Sigmoid colon (tissue), 6 donors: ENCODE measurements at regions not wholly inside any gene's neighbourhood (a gene's known extent, or its start where the extent isn't known, plus 50 kb on each side); places are given as distances from the start of the nearest gene placed in this dataset.

Source experiments
- DNase-seq: peaks from one replicate; pipeline ENCODE4 v3.0.0-alpha.2; 2019
- H3K27ac ChIP-seq, 4 donors: fragments of 200-600 bp; sonication (generic); one replicate each; pipeline ENCODE4 v1.5.1; 2016 to 2019; ENCODE audit warnings: mild to moderate bottlenecking in 1 of 4
- H3K27me3 ChIP-seq, 3 donors: fragments of 200-600 bp; sonication (generic); one replicate each; pipeline ENCODE4 v1.5.1; 2019; ENCODE audit warnings: mild to moderate bottlenecking in 1 of 3
- H3K36me3 ChIP-seq, 4 donors: fragments of 200-600 bp; sonication (generic); one replicate each; pipeline ENCODE4 v1.5.1; 2016 to 2019
- H3K4me1 ChIP-seq, 4 donors: fragments of 200-600 bp; sonication (generic); one replicate each; pipeline ENCODE4 v1.5.1; 2017 to 2019
- H3K4me3 ChIP-seq, 4 donors: fragments of 200-600 bp; sonication (generic); one replicate each; pipeline ENCODE4 v1.5.1; 2017 to 2019; ENCODE audit warnings: mild to moderate bottlenecking in 2 of 4, moderate library complexity in 1 of 4
- H3K9me3 ChIP-seq, 4 donors: fragments of 200-600 bp in 3 of 4; sonication (generic) in 3 of 4; one replicate each; pipeline versions ENCODE4 v1.5.1 to v1.6.1; 2013 to 2019
- EP300 ChIP-seq, 4 donors: sonication (generic); formaldehyde crosslinking; IDR thresholded peaks; one replicate each; pipeline ENCODE4 v1.6.1; 2017; ENCODE audit warnings: antibody characterized with exemption in 4 of 4
- POLR2A ChIP-seq, 2 donors: fragments of 450-650 bp; IDR thresholded peaks; one replicate each; pipeline ENCODE4 v1.6.1; 2016; ENCODE audit warnings: antibody characterized with exemption in 2 of 2, mild to moderate bottlenecking in 2 of 2, moderate library complexity in 2 of 2
- POLR2AphosphoS5 ChIP-seq, 4 donors: sonication (generic); formaldehyde crosslinking; IDR thresholded peaks; one replicate each; pipeline ENCODE4 v1.6.1; 2017; ENCODE audit warnings: antibody characterized with exemption in 4 of 4
- WGBS, 2 donors: extraction: QIAGEN DNeasy Blood & Tissue Kit; methylation state at CpG; one replicate each; pipeline ENCODE4 v1.1.7; 2013; 5-methylcytosine and 5-hydroxymethylcytosine counted together
- intact Hi-C: fragments of 100-400 bp; cut with DNase I; formaldehyde crosslinking; loops from one replicate; pipeline ENCODE4 v1.15.1; 2023
- TF ChIP-seq, protein P1 (sequence below), 4 experiments: fragments of 450-650 bp in 3 of 4; fragments of 200-600 bp in 1 of 4; IDR thresholded peaks; one replicate each; pipeline ENCODE4 v1.5.1; 2016 to 2019; ENCODE audit warnings: antibody characterized with exemption in 4 of 4, mild to moderate bottlenecking in 3 of 4, moderate library complexity in 2 of 4
- donor health status: healthy with polysubstance abuse.
- donor health status: healthy.

DNA sequence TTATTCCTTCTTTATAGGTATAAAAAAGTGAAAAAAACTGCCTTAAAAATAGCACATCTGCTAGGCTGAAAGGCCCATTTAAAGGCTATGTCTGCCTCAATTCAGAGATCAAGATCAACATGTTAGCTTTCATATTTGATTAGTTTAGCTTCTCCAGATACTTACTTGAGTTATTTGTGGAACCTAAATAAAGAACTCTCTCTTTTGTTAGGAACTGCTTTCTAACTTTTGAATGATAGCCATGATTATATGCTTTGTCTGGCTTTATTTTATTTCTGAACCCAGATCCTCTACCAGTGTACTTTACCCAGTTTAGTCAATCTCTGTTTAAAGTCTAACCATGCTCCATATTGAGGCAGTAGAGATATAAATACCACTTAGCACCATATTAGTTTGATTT lies 515.5 kb upstream of the SEMA3D start:
- DNase-seq = no peak
- H3K27ac ChIP-seq = no peak overlapping the region
- intact Hi-C loops = no loop called here
- no peaks in the 10 kb centered on the region for H3K9me3 ChIP-seq
- H3K4me3 ChIP-seq = no peak overlapping the region
- no peak for TF ChIP-seq EP300 (IDR thresholded peaks at IDR 0.05)
- no peaks in the 10 kb centered on the region for H3K36me3 ChIP-seq
- H3K4me1 ChIP-seq = no peaks in the 10 kb centered on the region
- H3K27me3 ChIP-seq = no peaks in the 10 kb centered on the region

DNA sequence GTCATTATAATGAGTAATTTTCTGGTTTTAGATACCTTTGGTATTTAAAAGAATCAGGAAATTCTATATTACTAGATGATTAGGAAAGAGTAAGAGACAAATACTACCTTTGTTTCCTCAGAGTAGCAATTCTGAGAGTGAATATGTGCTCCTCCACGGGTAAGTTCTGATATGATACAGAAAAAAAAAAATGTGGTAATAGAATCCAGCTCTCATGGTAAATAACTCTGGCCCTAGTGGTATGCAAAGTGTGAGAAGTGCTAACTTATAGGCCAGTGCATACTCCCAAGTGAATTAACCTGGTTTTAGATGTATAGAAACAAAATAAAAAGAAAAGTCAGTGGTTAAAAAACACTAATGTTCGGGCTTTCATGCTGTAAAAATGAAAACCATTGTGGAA lies 512.6 kb upstream of the SEMA3D start:
- Histone ChIP-seq H3K36me3 (no peaks in the 10 kb centered on the region), H3K4me1 (peaks cover 0 to 5% (median 0%) of the 10 kb centered on the region in 4 donors), H3K27ac (no peak overlapping the region), H3K9me3 (no peaks in the 10 kb centered on the region), H3K27me3 (no peaks in the 10 kb centered on the region), H3K4me3 (no peak overlapping the region)
- 65 to 87% methylated on average over 2 of the region's 2 CpGs for WGBS, 2 donors
- TF ChIP-seq, protein P1, sequence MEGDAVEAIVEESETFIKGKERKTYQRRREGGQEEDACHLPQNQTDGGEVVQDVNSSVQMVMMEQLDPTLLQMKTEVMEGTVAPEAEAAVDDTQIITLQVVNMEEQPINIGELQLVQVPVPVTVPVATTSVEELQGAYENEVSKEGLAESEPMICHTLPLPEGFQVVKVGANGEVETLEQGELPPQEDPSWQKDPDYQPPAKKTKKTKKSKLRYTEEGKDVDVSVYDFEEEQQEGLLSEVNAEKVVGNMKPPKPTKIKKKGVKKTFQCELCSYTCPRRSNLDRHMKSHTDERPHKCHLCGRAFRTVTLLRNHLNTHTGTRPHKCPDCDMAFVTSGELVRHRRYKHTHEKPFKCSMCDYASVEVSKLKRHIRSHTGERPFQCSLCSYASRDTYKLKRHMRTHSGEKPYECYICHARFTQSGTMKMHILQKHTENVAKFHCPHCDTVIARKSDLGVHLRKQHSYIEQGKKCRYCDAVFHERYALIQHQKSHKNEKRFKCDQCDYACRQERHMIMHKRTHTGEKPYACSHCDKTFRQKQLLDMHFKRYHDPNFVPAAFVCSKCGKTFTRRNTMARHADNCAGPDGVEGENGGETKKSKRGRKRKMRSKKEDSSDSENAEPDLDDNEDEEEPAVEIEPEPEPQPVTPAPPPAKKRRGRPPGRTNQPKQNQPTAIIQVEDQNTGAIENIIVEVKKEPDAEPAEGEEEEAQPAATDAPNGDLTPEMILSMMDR (IDR thresholded peaks at IDR 0.05) = no peak
- TF ChIP-seq POLR2A (IDR thresholded peaks at IDR 0.05) (no peak), EP300 (IDR thresholded peaks at IDR 0.05) (no peak), POLR2AphosphoS5 (IDR thresholded peaks at IDR 0.05) (no peak)
- no peak for DNase-seq
- intact Hi-C loops = no loop called here

DNA sequence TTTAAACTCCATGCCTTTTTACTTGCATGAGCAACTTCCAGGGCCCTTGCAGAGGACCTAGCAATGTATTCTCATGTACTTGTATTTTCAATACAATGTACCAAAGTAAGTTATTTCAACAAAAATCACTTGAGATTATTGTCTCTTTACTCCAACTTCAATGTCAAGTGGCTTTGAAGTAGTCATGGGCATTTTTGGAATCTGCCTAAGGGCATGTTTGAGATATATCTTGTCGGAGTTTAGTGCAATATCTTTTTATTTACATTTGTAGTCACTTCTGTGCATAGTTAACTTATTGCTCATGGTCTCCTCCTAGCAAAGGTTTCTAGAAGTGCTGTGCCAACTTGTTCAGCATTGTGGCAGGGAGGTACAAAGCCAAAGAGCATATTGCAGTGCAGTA lies 508.7 kb upstream of the SEMA3D start:
- H3K4me1 ChIP-seq = peaks cover 0 to 5% (median 0%) of the 10 kb centered on the region in 4 donors
- intact Hi-C loops = no loop called here
- H3K4me3 ChIP-seq = no peak overlapping the region
- no peaks in the 10 kb centered on the region for H3K9me3 ChIP-seq
- no peaks in the 10 kb centered on the region for H3K27me3 ChIP-seq
- DNase-seq = no peak
- H3K36me3 ChIP-seq = no peaks in the 10 kb centered on the region
- H3K27ac ChIP-seq = no peak overlapping the region
- WGBS, 2 donors = 16 to 70% methylated on average over 1 of the region's 1 CpG
- TF ChIP-seq EP300 (IDR thresholded peaks at IDR 0.05) (no peak), POLR2AphosphoS5 (IDR thresholded peaks at IDR 0.05) (no peak), POLR2A (IDR thresholded peaks at IDR 0.05) (no peak)
- TF ChIP-seq, protein P1 (IDR thresholded peaks at IDR 0.05) = no peak

DNA sequence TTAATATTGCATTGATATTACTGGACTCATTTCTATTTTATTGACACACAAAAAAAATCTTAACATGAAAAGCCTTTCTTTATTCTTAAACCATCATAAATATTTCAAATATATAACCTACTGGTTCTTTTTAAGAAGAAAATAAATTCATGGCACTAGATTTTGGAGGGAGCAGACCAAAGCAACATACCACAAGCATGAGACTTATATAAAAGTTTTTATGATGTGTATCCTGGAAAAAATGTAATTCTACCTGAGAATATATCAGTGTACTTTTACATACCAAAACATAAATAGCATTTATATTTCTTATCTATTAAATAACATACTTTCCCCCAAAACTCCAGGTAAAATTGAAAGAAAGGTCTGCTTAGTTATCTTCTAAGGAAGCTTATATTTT lies 508.2 kb upstream of the SEMA3D start:
- Histone ChIP-seq H3K27ac (no peak overlapping the region), H3K36me3 (no peaks in the 10 kb centered on the region), H3K9me3 (no peaks in the 10 kb centered on the region), H3K4me1 (peaks cover 0 to 5% (median 0%) of the 10 kb centered on the region in 4 donors), H3K27me3 (no peaks in the 10 kb centered on the region), H3K4me3 (no peak overlapping the region)
- no peak for TF ChIP-seq POLR2AphosphoS5 (IDR thresholded peaks at IDR 0.05)
- TF ChIP-seq EP300 (IDR thresholded peaks at IDR 0.05) = no peak
- TF ChIP-seq POLR2A (IDR thresholded peaks at IDR 0.05) = no peak
- TF ChIP-seq, protein P1 (IDR thresholded peaks at IDR 0.05) = no peak
- no peak for DNase-seq
- intact Hi-C loops = no loop called here

DNA sequence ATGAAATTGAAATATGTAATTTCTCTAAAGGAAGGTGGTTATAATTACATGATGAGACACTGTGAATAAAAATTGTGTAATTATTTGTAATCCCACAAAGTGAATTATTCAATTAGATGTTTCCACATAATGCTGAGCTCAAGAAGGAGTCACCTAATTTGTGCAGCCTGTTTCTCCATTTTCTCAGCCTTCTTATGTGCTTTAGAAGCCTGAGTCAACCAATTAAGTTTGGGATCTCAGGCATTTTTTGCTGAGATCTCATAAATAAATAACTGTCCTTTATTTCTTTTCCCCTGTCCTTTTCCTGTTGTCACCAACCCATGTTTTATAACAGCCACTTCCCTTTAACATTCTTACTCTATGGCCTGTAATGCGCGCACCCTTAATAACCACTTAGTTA lies 506.5 kb upstream of the SEMA3D start:
- H3K4me3 ChIP-seq = no peak overlapping the region
- H3K4me1 ChIP-seq = peaks cover 0 to 5% (median 0%) of the 10 kb centered on the region in 4 donors
- H3K27ac ChIP-seq = no peak overlapping the region
- no peaks in the 10 kb centered on the region for H3K27me3 ChIP-seq
- no peaks in the 10 kb centered on the region for H3K9me3 ChIP-seq
- H3K36me3 ChIP-seq = no peaks in the 10 kb centered on the region
- intact Hi-C loops = no loop called here
- DNase-seq = no peak
- WGBS, 2 donors = 97 to 98% methylated on average over 2 of the region's 2 CpGs
- TF ChIP-seq EP300 (IDR thresholded peaks at IDR 0.05) (no peak), POLR2A (IDR thresholded peaks at IDR 0.05) (no peak), POLR2AphosphoS5 (IDR thresholded peaks at IDR 0.05) (no peak)
- TF ChIP-seq, protein P1 (IDR thresholded peaks at IDR 0.05) = no peak
